OCI-LY1 (cell line): ENCODE measurements at regions not wholly inside any gene's neighbourhood (a gene's known extent, or its start where the extent isn't known, plus 50 kb on each side); places are given as distances from the start of the nearest gene placed in this dataset.

Experiments used
- H2AFZ ChIP-seq: fragments of 200-600 bp; sonication (generic), shearing (Covaris generic); 2 replicates; pipeline ENCODE4 v1.6.0; 2014; ENCODE audit warnings: antibody characterized with exemption, mild to moderate bottlenecking, low read length
- H3F3A ChIP-seq: fragments of 200-600 bp; sonication (generic), shearing (Covaris generic); 2 replicates; pipeline ENCODE4 v1.6.0; 2014; ENCODE audit warnings: mild to moderate bottlenecking, antibody characterized with exemption, low read length, moderate library complexity; ENCODE audit not compliant: insufficient read depth
- H3K27ac ChIP-seq: fragments of 200-600 bp; sonication (generic); 2 replicates; pipeline ENCODE4 v1.5.1; 2014; ENCODE audit warnings: low read length, mixed run types, mild to moderate bottlenecking, low read depth; ENCODE audit not compliant: poor library complexity, severe bottlenecking
- H3K27me3 ChIP-seq: fragments of 200-600 bp; sonication (generic); 2 replicates; pipeline ENCODE4 v1.6.0; 2014; ENCODE audit warnings: antibody characterized with exemption, mild to moderate bottlenecking, low read length, moderate library complexity; ENCODE audit not compliant: insufficient read depth
- H3K36me3 ChIP-seq: fragments of 200-600 bp; sonication (generic); 2 replicates; pipeline ENCODE4 v1.6.1; 2014; ENCODE audit warnings: mild to moderate bottlenecking, antibody characterized with exemption, low read length, moderate library complexity, mixed read lengths; ENCODE audit not compliant: insufficient read depth
- H3K4me1 ChIP-seq: fragments of 200-600 bp; sonication (generic); 2 replicates; pipeline ENCODE4 v1.5.1; 2014; ENCODE audit warnings: mild to moderate bottlenecking, low read length, moderate library complexity; ENCODE audit not compliant: insufficient read depth, severe bottlenecking
- H3K4me2 ChIP-seq: fragments of 200-600 bp; sonication (generic), shearing (Covaris generic); 2 replicates; pipeline ENCODE4 v1.6.1; 2014; ENCODE audit warnings: low read length
- H3K4me3 ChIP-seq: fragments of 200-600 bp; sonication (generic); 2 replicates; pipeline ENCODE4 v1.5.1; 2014; ENCODE audit warnings: low read length, low read depth, mild to moderate bottlenecking, mixed read lengths; ENCODE audit not compliant: poor library complexity, severe bottlenecking
- H3K79me2 ChIP-seq: fragments of 200-600 bp; shearing (Covaris generic); 2 replicates; pipeline ENCODE4 v1.6.1; 2016; ENCODE audit warnings: mixed run types, low read length, mixed read lengths; ENCODE audit not compliant: insufficient read depth
- H3K9ac ChIP-seq: fragments of 200-600 bp; sonication (generic), shearing (Covaris generic); 2 replicates; pipeline ENCODE4 v1.6.1; 2014; ENCODE audit warnings: mild to moderate bottlenecking, low read length, mixed read lengths
- H3K9me2 ChIP-seq: fragments of 200-600 bp; sonication (generic), shearing (Covaris generic); 2 replicates; pipeline ENCODE4 v1.6.1; 2014; ENCODE audit warnings: low read depth, mild to moderate bottlenecking, low read length, mixed read lengths
- H3K9me3 ChIP-seq: fragments of 200-600 bp; shearing (Covaris generic); 2 replicates; pipeline ENCODE4 v1.6.1; 2014; ENCODE audit warnings: low read length, mixed read lengths
- H4K20me1 ChIP-seq: fragments of 200-600 bp; sonication (generic), shearing (Covaris generic); 2 replicates; pipeline ENCODE4 v1.6.0; 2016; ENCODE audit warnings: mild to moderate bottlenecking, low read length; ENCODE audit not compliant: insufficient read depth
- EZH2 ChIP-seq: fragments of 200-600 bp; sonication (generic), shearing (Covaris generic); IDR thresholded peaks from 2 replicates; pipeline ENCODE4 v1.8.0; 2017; ENCODE audit warnings: borderline replicate concordance, mixed run types, mild to moderate bottlenecking, antibody characterized with exemption, low read length, moderate library complexity, mixed read lengths
- TF ChIP-seq, protein P1 (sequence below): fragments of 200-600 bp; sonication (generic), shearing (Covaris generic); IDR thresholded peaks from 2 replicates; pipeline ENCODE4 v1.5.1; 2017; ENCODE audit warnings: mild to moderate bottlenecking, antibody characterized with exemption, low read length, moderate library complexity, mixed read lengths

DNA sequence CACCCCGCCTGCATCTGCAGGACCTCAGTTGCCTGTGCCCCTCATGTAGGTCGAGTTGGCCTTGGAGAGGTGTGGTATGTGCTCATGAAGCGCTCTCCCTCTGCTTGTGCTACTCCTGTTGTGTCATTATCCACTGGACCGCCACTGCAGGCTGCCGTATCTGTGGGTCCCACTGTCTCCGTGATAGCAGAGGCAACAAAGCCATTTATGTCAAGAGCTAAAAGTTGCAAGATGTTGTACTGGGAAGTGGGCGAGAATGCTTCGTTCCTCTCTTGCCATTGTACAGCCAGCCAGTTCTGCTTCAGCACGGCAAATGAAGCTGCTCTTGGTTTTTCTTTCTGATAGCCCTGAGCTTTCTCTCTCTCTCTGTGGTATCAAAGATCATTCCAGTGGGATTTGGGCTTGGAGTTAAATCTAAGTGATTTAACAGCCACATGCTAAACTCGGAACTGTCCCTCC, 89.0 kb downstream of the TMEM212 start:
- Histone ChIP-seq H3K4me3 (no peak overlapping the region), H3F3A (no peaks in the 10 kb centered on the region), H4K20me1 (no peaks in the 10 kb centered on the region), H3K4me1 (no peaks in the 10 kb centered on the region), H3K9me3 (no peaks in the 10 kb centered on the region), H3K27ac (no peak overlapping the region), H3K9ac (no peak overlapping the region), H3K9me2 (no peaks in the 10 kb centered on the region), H3K36me3 (no peaks in the 10 kb centered on the region), H2AFZ (no peak overlapping the region), H3K27me3 (no peaks in the 10 kb centered on the region), H3K79me2 (no peaks in the 10 kb centered on the region), H3K4me2 (no peak overlapping the region)
- no peak for TF ChIP-seq EZH2
- TF ChIP-seq, protein P1, sequence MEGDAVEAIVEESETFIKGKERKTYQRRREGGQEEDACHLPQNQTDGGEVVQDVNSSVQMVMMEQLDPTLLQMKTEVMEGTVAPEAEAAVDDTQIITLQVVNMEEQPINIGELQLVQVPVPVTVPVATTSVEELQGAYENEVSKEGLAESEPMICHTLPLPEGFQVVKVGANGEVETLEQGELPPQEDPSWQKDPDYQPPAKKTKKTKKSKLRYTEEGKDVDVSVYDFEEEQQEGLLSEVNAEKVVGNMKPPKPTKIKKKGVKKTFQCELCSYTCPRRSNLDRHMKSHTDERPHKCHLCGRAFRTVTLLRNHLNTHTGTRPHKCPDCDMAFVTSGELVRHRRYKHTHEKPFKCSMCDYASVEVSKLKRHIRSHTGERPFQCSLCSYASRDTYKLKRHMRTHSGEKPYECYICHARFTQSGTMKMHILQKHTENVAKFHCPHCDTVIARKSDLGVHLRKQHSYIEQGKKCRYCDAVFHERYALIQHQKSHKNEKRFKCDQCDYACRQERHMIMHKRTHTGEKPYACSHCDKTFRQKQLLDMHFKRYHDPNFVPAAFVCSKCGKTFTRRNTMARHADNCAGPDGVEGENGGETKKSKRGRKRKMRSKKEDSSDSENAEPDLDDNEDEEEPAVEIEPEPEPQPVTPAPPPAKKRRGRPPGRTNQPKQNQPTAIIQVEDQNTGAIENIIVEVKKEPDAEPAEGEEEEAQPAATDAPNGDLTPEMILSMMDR: no peak

DNA sequence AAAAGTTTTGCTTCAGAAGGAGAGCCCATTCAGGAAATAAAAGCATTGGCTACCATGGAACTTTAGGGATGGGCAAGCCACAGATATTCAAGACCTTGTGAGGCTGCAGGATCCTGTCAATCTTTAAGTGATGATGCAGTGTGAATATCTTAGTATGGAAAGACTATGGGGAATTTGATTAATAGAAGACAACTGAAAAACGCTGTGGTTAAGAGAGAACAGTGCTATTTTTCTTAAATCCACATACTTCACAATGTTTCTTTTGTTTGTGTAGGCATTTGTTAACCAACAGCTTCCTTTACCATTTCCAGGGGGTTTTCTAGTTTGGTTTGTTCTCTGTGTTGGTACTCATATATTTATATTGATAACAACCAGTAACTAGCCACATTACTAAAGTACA, 90.3 kb downstream of the TMEM212 start:
- no peaks in the 10 kb centered on the region for H3K27me3 ChIP-seq
- no peaks in the 10 kb centered on the region for H3K36me3 ChIP-seq
- H2AFZ ChIP-seq: no peak overlapping the region
- H3K4me3 ChIP-seq: no peak overlapping the region
- H3K27ac ChIP-seq: no peak overlapping the region
- no peaks in the 10 kb centered on the region for H3K79me2 ChIP-seq
- no peaks in the 10 kb centered on the region for H4K20me1 ChIP-seq
- TF ChIP-seq, protein P1: no peak
- no peak for TF ChIP-seq EZH2
- H3K4me2 ChIP-seq: no peak overlapping the region
- no peak overlapping the region for H3K9ac ChIP-seq
- no peaks in the 10 kb centered on the region for H3K4me1 ChIP-seq
- no peaks in the 10 kb centered on the region for H3K9me3 ChIP-seq
- no peaks in the 10 kb centered on the region for H3K9me2 ChIP-seq
- no peaks in the 10 kb centered on the region for H3F3A ChIP-seq

DNA sequence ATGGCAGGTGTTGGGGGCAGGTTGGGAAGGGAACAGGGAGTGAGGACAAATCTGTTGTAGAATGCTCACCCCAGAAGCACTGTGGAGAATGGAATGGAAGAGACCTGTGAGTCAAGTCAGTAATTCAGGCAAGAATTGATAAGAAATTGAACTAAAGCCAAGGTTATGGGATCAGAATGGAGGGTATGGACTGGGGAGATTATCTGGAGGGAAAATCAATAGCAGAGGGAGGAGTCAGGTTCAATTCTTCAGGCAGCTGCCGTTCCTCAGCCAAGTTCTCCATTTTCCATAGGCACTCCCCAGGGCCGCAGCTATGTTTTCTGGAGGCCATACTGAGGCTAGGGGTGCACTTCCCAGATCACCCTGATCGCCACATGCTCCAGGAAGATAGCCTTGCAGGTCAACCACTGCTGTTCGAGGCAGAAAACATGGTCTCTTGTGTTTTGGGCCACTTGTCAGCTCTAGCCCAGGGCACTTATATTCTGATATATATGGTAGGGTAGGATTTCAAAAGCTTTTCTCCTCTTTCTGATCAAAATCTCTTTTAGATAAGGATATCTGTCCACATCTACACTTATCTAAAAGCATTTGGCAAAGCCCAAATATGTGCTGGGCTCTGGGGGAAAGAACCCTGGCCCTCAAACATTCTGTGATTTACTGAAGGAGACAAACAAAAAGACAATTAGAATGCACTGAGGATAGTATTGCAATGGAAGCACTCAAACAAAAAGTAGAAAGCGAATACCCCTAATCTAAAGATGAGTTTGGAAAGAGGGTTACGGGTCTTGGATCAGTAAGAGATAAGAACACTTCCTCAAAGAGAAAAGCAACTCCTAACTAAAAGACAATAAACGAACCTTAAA, 92.3 kb downstream of the TMEM212 start:
- no peak for TF ChIP-seq EZH2
- TF ChIP-seq, protein P1: no peak
- Histone ChIP-seq H3K9ac (no peak overlapping the region), H3K9me3 (no peaks in the 10 kb centered on the region), H3K9me2 (no peaks in the 10 kb centered on the region), H3K36me3 (no peaks in the 10 kb centered on the region), H4K20me1 (no peaks in the 10 kb centered on the region), H3K79me2 (no peaks in the 10 kb centered on the region), H3K4me2 (no peak overlapping the region), H3K27me3 (no peaks in the 10 kb centered on the region), H2AFZ (no peak overlapping the region), H3F3A (no peaks in the 10 kb centered on the region), H3K4me1 (no peaks in the 10 kb centered on the region), H3K4me3 (no peak overlapping the region), H3K27ac (no peak overlapping the region)
